Ishikawa (cell line): ENCODE measurements at regions not wholly inside any gene's neighbourhood (a gene's known extent, or its start where the extent isn't known, plus 50 kb on each side); places are given as distances from the start of the nearest gene placed in this dataset.

ENCODE experiments used
- CEBPB ChIP-seq: IDR thresholded peaks from 2 replicates; pipeline ENCODE4 v1.6.1; 2012
- CREB1 ChIP-seq: IDR thresholded peaks from 2 replicates; pipeline ENCODE4 v1.6.1; 2012; ENCODE audit warnings: low read depth
- EP300 ChIP-seq: IDR thresholded peaks from 2 replicates; pipeline ENCODE4 v1.6.1; 2012; ENCODE audit warnings: borderline replicate concordance
- NFIC ChIP-seq: IDR thresholded peaks from 2 replicates; pipeline ENCODE4 v1.6.1; 2012
- RAD21 ChIP-seq: IDR thresholded peaks from 2 replicates; pipeline ENCODE4 v1.6.1; 2012; ENCODE audit warnings: low read depth
- TCF12 ChIP-seq: IDR thresholded peaks from 2 replicates; pipeline ENCODE4 v1.6.1; 2012; ENCODE audit warnings: low read depth
- YY1 ChIP-seq: IDR thresholded peaks from 2 replicates; pipeline ENCODE4 v1.6.1; 2012; ENCODE audit warnings: low read depth
- ZBTB7A ChIP-seq: IDR thresholded peaks from 2 replicates; pipeline ENCODE4 v1.6.1; 2012; ENCODE audit warnings: low read depth
- TF ChIP-seq, protein P1 (sequence below): IDR thresholded peaks from 2 replicates; pipeline ENCODE4 v1.6.1; 2012

DNA sequence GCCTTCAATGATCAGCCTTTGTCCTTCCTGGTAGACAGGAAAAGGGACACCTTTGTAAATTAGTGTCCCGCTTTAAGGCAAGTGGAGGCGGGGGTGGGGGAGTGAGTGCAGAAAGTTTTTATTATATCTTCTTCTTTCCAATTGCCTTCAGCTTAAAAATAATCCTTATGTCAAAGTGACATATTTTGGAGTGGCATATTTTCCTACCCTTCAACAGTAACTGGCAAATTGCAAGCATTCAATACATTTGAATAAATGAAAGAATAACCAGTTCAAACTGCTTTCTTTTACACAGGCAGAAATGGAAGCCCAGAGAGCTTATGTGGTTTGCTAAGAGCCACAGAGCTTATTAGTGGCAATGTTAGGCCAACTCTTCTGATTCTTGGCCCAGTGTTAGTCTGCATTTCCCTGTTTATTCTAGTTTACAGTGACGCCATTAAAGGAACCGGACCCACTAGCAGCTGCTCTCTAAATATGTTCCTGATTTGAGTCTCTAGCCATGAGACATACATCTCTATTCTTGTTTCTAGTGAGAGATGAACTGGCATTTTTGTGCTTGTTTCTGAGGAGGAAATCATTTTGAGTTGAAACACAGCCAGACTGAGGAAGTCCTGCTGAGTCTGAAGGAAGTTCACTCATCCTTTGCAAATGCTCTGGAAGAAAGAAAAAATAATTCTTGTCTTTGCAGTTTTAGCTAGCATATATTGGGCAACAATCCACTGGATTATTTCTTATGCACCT, 468.7 kb downstream of the NOVA1 start:
- TF ChIP-seq, protein P1, sequence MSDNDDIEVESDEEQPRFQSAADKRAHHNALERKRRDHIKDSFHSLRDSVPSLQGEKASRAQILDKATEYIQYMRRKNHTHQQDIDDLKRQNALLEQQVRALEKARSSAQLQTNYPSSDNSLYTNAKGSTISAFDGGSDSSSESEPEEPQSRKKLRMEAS, result no peak
- TF ChIP-seq CEBPB (peak; percentile 50; the same call in 1 of the 2 replicates), RAD21 (no peak; the same call in 1 of the 2 replicates), YY1 (no peak), TCF12 (0 out of 2 replicates have a peak, but pooled peaks have one; percentile 31), EP300 (peak; percentile 50; the same call in 1 of the 2 replicates), ZBTB7A (no peak), NFIC (peak; percentile 72), CREB1 (no peak)
